B cell (primary cell): ENCODE measurements at regions not wholly inside any gene's neighbourhood (a gene's known extent, or its start where the extent isn't known, plus 50 kb on each side); places are given as distances from the start of the nearest gene placed in this dataset.

Experiments used
- CTCF ChIP-seq: fragments of 200-600 bp; IDR thresholded peaks from one replicate; pipeline ENCODE4 v1.8.0; 2022; ENCODE audit warnings: antibody characterized with exemption, mild to moderate bottlenecking
- EZH2 ChIP-seq: IDR thresholded peaks from 2 replicates; pipeline ENCODE4 v1.6.1; 2012; ENCODE audit warnings: borderline replicate concordance, low read depth, mild to moderate bottlenecking, moderate library complexity, low read length; ENCODE audit not compliant: insufficient read depth, poor library complexity, severe bottlenecking

DNA sequence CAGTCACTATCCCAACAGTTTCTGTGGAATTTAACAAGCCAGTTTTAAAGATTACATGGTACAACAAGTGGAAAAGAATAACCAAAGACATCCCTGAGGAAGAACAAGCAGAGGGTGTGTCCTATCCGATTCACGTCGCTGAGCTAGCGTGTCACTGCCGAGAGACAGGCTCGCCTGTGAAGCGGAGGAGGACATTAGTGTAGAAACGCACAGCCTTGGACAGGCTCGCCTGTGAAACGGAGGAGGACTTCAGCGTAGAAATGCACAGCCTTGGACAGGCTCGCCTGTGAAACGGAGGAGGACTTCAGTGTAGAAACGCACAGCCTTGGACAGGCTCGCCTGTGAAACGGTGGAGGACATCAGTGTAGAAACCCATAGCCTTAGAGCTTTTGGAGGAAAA, 52.7 kb upstream of the INPP5A start:
- no peak for TF ChIP-seq EZH2
- no peak for TF ChIP-seq CTCF
